Keratinocyte (primary cell): ENCODE measurements at regions not wholly inside any gene's neighbourhood (a gene's known extent, or its start where the extent isn't known, plus 50 kb on each side); places are given as distances from the start of the nearest gene placed in this dataset.

Experiments used
- CTCF ChIP-seq, 3 experiments: IDR thresholded peaks in 1 of 3; conservative IDR thresholded peaks in 1 of 3; optimal IDR thresholded peaks in 1 of 3; 2 replicates in 2 of 3; 3 replicates in 1 of 3; pipeline versions ENCODE3 to v1.5.1; 2011; ENCODE audit warnings: low read length in 3 of 3, mild to moderate bottlenecking in 3 of 3, moderate library complexity in 2 of 3, control low read depth in 1 of 3, inconsistent platforms in 1 of 3; ENCODE audit not compliant: insufficient read depth in 2 of 3; ENCODE audit errors: extremely low read depth in 1 of 3
- EZH2 ChIP-seq: IDR thresholded peaks from one replicate; pipeline ENCODE4 v1.6.1; 2012; ENCODE audit warnings: inconsistent platforms, mild to moderate bottlenecking, low read length, moderate library complexity

DNA sequence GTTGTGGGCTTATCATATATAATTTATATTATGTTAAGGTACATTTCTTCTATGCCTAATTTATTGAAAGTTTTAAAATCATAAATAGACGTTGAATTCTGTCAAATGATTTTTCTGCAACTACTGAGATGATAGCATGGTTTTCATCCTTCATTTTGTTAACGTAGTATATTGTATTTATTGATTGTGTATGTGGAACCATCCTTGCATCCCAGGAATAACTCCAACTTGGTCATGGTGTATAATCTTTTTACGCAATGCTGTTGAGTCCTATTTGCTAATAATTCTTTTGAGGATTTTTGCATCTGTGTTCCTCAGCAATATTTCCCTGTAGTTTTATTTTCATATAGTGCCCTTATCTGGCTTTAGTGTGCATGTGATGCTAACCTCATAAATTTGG, 152.7 kb downstream of the ADCYAP1 start:
- TF ChIP-seq CTCF (optimal IDR thresholded peaks at IDR 0.05 in 1 of 3, IDR thresholded peaks at IDR 0.05 in 1 of 3, conservative IDR thresholded peaks at IDR 0.05 in 1 of 3; ENCODE audit: extremely low read depth in 1 of 3, insufficient read depth in 2 of 3, low read length in 3 of 3): no peak
- no peak for TF ChIP-seq EZH2
